GM20431 (cell line): ENCODE measurements at regions not wholly inside any gene's neighbourhood (a gene's known extent, or its start where the extent isn't known, plus 50 kb on each side); places are given as distances from the start of the nearest gene placed in this dataset.
"Not testable (repeated sequence)": the region's sequence is repeated elsewhere in the genome, so short reads cannot be mapped to it uniquely, and the experiment has no call there.

Experiments used
- in situ Hi-C: fragments of 300-500 bp; cut with MseI, MboI; formaldehyde crosslinking; loops from one replicate; pipeline ENCODE4 v1.15.0; 2020; ENCODE audit warnings: low sequenced_read_pairs; ENCODE audit not compliant: unreplicated experiment

DNA sequence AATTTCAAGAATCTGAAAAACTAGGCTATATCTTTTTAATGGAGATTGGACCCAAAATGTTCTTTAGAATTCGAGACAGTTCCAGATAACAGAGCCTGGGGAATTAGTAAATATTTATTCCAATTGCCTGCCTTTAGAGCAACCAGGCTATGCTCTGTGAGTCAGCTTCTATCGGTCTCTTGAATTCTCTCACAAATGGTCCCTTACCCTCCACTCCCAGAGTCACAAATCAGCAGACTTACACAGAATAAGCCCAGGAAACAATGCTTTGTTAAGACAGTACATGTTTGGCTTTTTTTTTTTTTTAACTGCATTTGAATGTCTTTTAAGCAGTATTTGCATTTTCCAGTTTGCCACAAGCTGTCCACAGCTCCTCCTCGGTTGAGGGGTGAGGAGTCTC is 460.7 kb upstream of the CBLB start:
- in situ Hi-C loops = no loop called here

DNA sequence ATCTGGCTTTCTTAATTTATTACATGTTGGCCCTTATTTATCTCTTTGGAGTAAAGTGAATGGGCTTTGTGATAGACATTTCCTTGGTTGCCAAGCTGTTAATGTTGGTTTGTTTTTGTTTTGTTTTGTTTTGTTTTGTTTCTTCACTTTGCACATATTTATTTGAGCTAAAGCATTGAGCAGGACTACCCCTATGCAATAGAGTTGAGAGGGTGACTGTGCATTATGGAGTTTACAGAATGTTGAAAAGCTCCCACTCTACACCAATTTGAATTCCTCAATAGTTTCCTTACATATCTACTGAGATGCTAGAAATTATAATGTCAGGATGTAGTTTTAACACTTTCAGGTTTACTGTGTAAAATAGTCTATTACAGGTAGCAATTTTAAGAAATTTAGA is 462.8 kb upstream of the CBLB start:
- in situ Hi-C loops = no loop called here

DNA sequence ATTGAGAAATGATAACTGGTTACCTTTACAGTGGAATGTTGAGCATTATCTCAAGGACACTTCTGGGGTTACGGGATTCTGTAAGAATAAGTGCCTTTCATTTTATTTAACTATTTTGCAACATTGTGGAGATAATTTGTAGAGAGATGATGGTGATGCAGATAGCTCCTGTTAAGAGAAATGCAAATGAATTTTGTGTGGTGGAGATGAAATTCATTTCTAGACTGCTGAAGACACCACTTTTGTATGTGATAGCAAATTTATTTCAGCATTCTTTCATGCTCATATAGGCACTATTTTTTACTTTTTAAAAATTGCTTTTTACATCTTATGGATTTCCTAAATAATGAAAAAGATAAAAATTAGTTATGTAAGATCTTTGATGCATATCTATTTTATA is 463.3 kb upstream of the CBLB start:
- in situ Hi-C loops = no loop called here

GRCh38 chr3:106332884-106333283 is 464.1 kb upstream of the CBLB start:
- in situ Hi-C loops = no loop called here

DNA sequence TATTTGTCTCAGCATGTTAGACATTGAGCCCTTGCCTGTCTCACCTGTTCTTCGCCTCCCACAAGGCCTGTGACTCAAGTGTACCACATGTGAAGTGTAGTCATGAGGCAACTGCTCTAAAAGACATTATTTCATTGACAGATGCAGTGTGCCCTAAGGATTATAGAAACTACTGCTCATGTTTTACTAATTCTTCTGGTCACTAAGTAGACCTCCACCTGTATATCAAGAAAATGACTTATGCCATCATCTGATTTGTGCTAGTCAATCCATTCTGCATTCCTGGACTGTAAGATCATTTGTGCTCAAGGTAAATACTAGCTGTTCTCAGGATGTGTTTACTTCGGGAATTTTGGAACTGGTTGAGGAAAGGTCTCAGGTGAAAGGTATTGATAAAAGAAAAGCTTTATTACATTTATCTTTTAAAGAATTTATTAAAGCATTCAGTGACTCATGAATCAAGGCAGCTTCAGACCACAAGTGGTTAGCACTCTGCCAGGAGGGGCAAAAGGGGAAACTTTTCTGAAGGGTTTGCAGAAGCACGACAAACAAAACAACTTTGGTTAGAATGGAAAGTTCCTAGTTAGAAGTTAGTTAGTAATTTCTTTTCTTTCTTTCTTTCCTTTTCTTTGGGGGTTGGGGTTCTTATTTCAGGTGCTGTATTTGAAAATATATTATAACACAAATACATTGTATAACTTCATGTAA is 465.3 kb upstream of the CBLB start:
- in situ Hi-C loops = no loop called here

DNA sequence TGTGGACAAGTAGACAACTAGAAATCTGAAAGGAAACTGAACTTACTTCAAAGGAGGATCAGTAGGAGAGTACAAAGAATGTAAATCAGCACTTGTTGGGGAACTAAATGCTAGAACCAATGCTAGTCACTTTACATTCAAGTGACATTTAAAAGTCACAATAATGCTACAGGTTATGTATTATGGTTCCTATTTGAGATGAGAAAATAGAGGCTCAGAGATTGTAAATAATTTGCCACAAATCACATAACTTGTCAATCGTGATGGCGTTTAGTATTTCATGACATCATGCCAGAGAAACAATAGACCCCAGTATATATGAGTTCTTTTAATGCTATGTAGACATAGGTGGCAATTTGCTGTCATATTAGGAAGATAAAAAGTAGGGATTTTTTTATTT is 467.8 kb upstream of the CBLB start:
- in situ Hi-C loops = no loop called here

- in situ Hi-C loops = no loop called here
Observed at GRCh38 chr3:106337116-106337515, 468.3 kb upstream of the CBLB start.

- in situ Hi-C loops = no loop called here
Observed at GRCh38 chr3:106338582-106339214, 469.9 kb upstream of the CBLB start.

DNA sequence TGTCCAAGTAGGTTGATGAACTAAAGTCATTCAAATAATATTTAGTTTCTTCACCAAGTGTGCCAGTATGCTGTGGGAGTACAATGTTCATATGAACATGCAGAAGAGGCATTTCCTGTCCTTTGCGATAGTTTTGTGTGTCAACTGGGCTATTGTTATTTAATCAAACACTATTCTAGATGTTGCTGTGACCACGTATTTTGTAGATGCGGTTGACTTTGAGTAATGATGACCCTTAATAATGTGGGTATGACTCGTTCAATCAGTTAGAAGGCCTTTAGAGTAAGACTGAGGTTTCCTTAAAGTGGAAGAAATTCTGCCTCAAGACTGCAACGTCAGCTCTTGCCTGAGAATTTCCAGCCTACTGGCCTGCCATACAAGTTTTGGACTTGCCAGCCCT is 470.7 kb upstream of the CBLB start:
- in situ Hi-C loops = no loop called here

GRCh38 chr3:106341087-106341486 is 472.3 kb upstream of the CBLB start:
- in situ Hi-C loops = no loop called here

DNA sequence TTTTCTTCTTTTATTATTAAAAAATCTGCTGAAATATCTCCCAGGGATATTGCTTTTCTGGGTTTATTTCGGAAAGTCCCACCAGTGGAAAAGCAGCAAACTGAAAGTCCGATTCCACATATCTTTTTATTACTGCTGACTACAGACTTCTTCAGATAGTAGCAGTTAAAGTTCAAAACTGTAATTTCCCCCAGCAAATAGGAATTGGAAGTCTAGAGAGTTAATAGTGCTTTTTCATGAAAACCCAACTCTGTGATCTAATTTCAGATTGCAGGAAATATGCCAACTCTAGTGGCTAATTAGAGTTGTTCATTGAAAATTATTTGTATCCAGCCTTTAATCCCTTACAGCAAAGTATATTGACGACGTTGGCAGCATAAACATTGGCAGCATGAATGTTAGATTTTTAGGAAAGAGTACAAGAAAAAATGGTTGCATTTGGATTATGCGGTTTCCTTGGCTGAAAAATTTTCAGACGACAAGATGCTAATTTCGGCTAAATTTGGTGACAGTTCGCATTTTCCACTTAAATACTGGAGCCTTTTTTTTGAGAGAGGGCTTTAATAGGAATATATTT is 472.9 kb upstream of the CBLB start:
- in situ Hi-C loops = no loop called here

DNA sequence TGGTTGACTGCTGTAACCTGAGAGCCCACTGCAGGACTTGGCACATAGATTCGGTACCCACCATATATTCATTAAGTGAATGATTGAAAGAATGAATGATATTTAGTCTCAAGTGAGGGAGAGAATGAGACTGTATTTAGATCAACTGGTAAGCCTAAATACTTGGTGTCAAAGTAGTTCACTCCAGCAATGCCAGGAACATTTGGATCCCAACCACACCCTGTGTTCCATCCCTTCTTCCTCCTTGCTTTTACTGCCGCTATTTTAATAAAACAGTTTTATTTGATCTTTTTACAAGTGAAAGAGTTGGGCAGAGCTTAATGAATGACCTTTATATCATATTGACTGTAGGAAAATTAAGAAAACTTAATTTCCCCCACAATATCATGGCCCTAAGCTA is 473.6 kb upstream of the CBLB start:
- in situ Hi-C loops = no loop called here

GRCh38 chr3:106343811-106344210 is 475.0 kb upstream of the CBLB start:
- in situ Hi-C loops = no loop called here

GRCh38 chr3:106345353-106346027 is 476.7 kb upstream of the CBLB start:
- in situ Hi-C loops = no loop called here

DNA sequence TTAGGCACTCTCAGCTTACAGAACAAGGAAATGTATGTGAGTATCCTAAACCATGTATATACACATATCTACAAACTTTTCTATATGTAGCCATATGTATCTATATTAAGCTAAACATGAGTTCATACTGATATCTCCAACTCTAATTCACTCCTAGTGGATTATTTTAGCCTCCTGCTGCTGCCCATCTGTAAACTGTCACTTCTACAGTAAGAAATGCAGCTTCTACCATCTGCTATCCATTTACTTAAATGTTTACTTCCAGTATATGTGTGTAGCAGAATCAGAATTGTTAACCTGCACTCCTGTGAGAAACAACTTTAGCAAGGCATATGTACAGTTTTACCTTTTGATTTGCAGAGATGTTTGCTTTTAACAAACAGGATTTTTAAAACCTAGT is 478.5 kb upstream of the CBLB start:
- in situ Hi-C loops = no loop called here

- in situ Hi-C loops = no loop called here
Observed at GRCh38 chr3:106348139-106348690, 479.4 kb upstream of the CBLB start.

- in situ Hi-C loops = no loop called here
Observed at GRCh38 chr3:106349191-106349881, 480.5 kb upstream of the CBLB start.

GRCh38 chr3:106355873-106356272 is 487.1 kb upstream of the CBLB start:
- in situ Hi-C loops = no loop called here

DNA sequence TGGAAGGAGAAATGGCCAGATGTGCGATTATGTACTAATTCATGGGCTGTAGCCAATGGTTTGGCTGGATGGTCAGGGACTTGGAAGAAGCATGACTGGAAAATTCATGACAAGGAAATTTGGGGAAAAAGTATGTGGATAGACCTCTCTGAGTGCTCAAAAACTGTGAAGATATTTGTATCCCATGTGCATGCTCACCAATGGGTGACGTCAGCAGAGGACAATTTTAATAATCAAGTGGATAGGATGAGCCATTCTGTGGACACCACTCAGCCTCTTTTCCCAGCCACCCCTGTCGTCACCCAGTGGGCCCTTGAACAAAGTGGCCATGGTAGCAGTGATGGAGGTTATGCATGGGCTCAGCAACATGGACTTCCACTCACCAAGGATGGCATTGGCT is 490.9 kb upstream of the CBLB start:
- in situ Hi-C loops = no loop called here

DNA sequence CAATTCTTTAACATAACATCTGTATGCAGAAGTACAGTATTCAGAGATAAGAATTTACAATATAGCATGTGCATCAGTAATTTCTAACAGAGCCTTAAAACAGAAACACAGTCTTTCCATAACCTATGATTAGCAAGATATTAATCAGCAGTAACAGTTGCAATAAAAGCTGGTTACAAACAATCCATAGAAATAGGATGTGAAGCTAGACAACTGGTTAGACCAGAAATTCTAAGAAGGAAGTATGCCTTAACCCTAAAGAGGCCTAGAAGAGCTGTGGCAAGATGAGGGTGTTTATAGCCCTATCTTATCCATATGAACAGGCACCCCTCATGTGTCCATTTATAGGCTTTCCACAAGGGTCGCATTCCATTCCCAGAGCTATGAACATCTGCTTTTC is 492.1 kb upstream of the CBLB start:
- in situ Hi-C loops = not testable (repeated sequence)
